Lower leg skin (tissue), 4 donors: ENCODE measurements at regions not wholly inside any gene's neighbourhood (a gene's known extent, or its start where the extent isn't known, plus 50 kb on each side); places are given as distances from the start of the nearest gene placed in this dataset.
"Not testable (repeated sequence)": the region's sequence is repeated elsewhere in the genome, so short reads cannot be mapped to it uniquely, and the experiment has no call there.

Source experiments
- DNase-seq, 2 donors: peaks; one replicate each; pipeline ENCODE4 v3.0.0-alpha.2; 2019; ENCODE audit warnings: low spot score in 2 of 2
- H3K4me3 ChIP-seq: fragments of 200-600 bp; sonication (generic); 2 replicates; pipeline ENCODE4 v1.5.1; 2017; ENCODE audit warnings: mild to moderate bottlenecking, low read depth; ENCODE audit not compliant: poor library complexity, severe bottlenecking
- CTCF ChIP-seq, 3 donors: fragments of 450-650 bp; IDR thresholded peaks; one replicate each; pipeline ENCODE4 v1.5.1; 2016; ENCODE audit warnings: antibody characterized with exemption in 3 of 3, mild to moderate bottlenecking in 3 of 3, moderate library complexity in 2 of 3
- POLR2A ChIP-seq, 2 donors: fragments of 450-650 bp; IDR thresholded peaks; one replicate each; pipeline ENCODE4 v1.6.1; 2016 to 2017; ENCODE audit warnings: antibody characterized with exemption in 2 of 2, mild to moderate bottlenecking in 1 of 2, moderate library complexity in 1 of 2
- WGBS, 2 donors: methylation state at CpG; one replicate each; pipeline ENCODE4 v1.1.5; 2018; 5-methylcytosine and 5-hydroxymethylcytosine counted together
- intact Hi-C: fragments of 100-400 bp; cut with DNase I; formaldehyde crosslinking; loops from one replicate; pipeline ENCODE4 v1.15.0; 2023; ENCODE audit warnings: low total_unique reads

GRCh38 chr19:5246554-5247155 lies 94.0 kb downstream of the PTPRS start:
- WGBS, 2 donors = 81 to 83% methylated on average over 10 of the region's 10 CpGs
- intact Hi-C loops = no loop called here
- no peak for TF ChIP-seq CTCF (IDR thresholded peaks at IDR 0.05)
- no peak for TF ChIP-seq POLR2A (IDR thresholded peaks at IDR 0.05)
- no peak overlapping the region for H3K4me3 ChIP-seq
- no peak for DNase-seq

- 91 to 92% methylated on average over 38 of the region's 38 CpGs for WGBS, 2 donors
- no peak overlapping the region for H3K4me3 ChIP-seq
- intact Hi-C loops = no loop called here
- DNase-seq = no peak
- no peak for TF ChIP-seq CTCF (IDR thresholded peaks at IDR 0.05)
- TF ChIP-seq POLR2A (IDR thresholded peaks at IDR 0.05) = no peak
These were observed 94.7 kb downstream of the PTPRS start for GRCh38 chr19:5245631-5246553.

GRCh38 chr19:5244351-5244750 lies 96.3 kb downstream of the PTPRS start:
- no peak overlapping the region for H3K4me3 ChIP-seq
- 94 to 96% methylated on average over 11 of the region's 11 CpGs for WGBS, 2 donors
- DNase-seq = no peak
- TF ChIP-seq POLR2A (IDR thresholded peaks at IDR 0.05) = no peak
- no peak for TF ChIP-seq CTCF (IDR thresholded peaks at IDR 0.05)
- intact Hi-C loops = no loop called here

GRCh38 chr19:5243878-5244277 lies 96.7 kb downstream of the PTPRS start:
- TF ChIP-seq POLR2A (IDR thresholded peaks at IDR 0.05) = no peak
- TF ChIP-seq CTCF (IDR thresholded peaks at IDR 0.05) = no peak
- H3K4me3 ChIP-seq = no peak overlapping the region
- WGBS, 2 donors = 95 to 98% methylated on average over 16 to 40 of the region's 40 CpGs
- no peak for DNase-seq
- intact Hi-C loops = no loop called here

GRCh38 chr19:5241896-5242295 lies 98.7 kb downstream of the PTPRS start:
- DNase-seq, intact Hi-C loops, H3K4me3 ChIP-seq: not testable (repeated sequence)
- 88 to 90% methylated on average over 9 of the region's 9 CpGs for WGBS, 2 donors

- no peak overlapping the region for H3K4me3 ChIP-seq
- TF ChIP-seq CTCF (IDR thresholded peaks at IDR 0.05) (no peak), POLR2A (IDR thresholded peaks at IDR 0.05) (no peak)
- 92 to 94% methylated on average over 22 of the region's 22 CpGs for WGBS, 2 donors
- no peak for DNase-seq
- intact Hi-C loops = no loop called here
These were observed 100.6 kb downstream of the PTPRS start for GRCh38 chr19:5240011-5240410.
